ENCODE measurements at regions not wholly inside any gene's neighbourhood (a gene's known extent, or its start where the extent isn't known, plus 50 kb on each side); places are given as distances from the start of the nearest gene placed in this dataset.
"Not testable (repeated sequence)": the region's sequence is repeated elsewhere in the genome, so short reads cannot be mapped to it uniquely, and the experiment has no call there.

DNA sequence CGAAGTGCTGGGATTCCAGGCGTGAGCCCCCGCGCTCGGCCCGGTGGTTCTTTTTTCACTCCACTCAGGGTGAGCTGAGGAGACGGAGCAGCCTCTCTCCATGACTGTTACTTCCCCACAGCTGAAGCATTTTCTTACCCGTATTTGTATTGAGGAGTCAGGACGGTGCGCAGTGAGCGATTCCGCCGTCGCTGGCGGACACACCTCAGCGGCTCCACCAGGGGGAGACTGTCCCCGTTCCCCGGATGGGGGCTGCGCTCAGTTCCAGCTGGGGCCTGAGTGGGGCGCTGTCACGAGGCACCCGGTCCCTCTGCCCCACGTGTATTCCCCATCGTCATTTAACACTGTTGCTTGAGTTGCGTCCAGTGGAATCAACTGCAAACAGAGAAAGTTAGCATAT lies 844.0 kb upstream of the FRG1 start:
- DNase-seq (ENCODE audit: low spot score) = no peak

DNA sequence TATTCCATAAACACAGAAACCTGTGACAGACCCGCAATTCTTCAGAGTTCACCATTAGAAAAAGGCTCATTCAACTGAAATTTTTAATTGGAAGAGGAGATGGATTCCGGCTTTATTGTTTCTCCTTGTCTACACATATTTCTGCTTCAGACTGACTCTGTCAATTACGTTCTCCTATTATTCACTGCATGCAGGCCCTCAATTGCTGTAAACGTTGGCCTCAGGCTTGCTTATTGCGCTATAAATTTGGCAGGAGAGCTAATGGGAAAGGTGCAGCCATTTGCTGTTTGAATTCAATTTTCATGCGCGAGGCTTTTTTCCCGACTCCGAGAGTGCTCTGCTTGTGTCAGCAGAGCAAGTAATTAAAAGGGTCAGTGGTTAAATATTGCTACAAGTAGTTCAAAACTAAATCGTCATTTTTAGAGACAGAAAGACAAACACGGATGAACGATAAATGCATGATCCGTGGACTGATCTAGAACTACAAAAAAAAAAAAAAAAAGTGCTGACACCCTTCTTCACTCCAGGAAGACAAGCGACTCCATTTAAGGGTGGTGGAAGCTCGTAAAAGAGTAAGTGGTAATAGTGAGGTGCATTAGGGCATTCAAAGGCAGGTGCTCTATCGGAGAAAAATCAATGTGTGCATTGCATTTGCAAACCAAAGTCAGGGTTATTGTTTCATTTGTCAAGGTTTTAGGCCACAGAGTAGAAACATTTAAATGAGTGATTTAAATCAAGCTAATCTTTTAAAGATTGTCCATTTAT lies 841.6 kb upstream of the FRG1 start:
- no peak for DNase-seq (ENCODE audit: low spot score)

DNA sequence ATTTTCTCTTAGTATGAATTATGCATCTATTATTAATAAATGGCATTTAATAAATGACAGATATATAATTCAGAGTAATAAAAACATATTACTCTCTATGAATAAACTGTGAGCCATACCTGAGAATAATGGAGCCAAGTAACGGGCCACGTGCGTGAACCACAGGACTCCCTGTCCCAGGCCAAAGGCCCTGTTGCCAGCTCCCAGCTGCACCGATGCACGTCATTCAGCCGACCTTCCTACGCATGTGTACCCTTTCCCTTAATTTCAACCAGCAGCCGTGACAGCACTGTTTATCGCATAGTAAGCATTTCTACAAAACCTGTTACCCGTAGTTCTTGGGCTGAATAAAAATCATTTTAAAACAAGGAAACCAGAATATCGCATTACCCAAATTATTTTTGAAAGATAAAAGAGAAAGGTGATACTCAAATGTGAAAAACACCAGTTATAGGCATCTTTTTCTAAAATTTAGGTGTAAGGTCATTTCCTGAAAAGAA lies 827.2 kb upstream of the FRG1 start:
- DNase-seq (ENCODE audit: low spot score) = no peak

DNA sequence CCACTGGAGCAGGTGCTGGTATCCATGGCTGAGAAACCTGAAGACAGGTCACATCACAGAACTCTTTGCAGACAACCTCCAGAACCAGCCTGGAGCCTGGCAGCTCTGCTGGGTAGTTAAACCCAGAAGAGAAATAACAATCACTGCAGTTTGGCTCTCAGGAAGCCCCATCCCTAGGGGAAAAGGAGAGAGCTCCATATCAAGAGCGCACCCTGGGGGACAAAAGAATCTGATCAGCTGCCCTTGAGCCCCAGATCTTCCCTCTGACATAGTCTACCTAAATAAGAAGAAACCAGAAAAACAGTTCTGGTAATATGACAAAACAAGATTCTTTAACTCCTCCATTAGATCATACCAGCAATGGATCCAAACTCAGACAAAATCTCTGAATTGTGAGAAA lies 823.2 kb upstream of the FRG1 start:
- no peak for DNase-seq (ENCODE audit: low spot score)

DNA sequence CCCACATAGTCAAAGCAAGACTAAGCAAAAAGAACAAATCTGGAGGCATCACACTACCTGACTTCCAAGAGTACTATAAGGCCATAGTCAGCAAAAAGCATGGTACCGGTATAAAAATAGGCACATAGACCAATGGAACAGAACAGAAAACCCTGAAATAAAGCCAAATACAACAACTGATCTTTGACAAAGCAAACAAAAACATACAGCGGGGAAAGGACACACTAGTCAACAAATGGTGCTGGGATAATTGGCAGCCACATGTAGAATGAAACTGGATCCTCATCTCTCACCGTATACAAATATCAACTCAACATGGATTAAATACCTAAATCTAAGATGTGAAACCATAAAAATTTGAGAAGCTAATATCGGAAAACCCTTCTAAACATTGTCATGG lies 819.3 kb upstream of the FRG1 start:
- no peak for DNase-seq (ENCODE audit: low spot score)

DNA sequence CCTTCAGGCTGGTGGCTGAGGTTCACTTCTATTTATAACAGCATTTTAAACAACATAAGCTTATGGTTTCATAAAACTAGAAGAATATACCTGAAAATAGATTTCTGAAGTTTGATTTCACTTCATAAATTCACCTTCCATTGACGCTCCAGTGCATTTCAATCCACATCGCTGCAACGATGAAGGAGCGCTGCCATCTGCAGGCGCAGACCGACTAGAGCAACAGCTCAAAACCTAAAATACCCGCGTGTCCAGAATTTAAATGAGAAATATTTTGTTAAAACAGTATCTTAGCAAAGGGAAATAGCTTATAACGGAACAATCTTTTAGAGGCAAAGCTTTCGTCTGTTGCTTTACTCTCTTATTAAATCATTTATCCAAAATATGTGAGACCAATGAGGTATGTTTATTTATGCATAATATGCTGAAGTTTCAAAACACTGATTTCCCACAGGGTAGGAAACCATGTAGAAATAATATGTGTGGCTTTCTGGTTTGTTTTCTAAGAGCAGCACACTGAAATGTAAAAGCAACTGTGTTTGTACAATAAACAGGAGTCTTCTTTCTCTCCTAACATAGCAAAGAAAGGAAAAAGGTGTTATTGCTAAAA lies 816.4 kb upstream of the FRG1 start:
- peak; percentile 10 for DNase-seq (ENCODE audit: low spot score)

DNA sequence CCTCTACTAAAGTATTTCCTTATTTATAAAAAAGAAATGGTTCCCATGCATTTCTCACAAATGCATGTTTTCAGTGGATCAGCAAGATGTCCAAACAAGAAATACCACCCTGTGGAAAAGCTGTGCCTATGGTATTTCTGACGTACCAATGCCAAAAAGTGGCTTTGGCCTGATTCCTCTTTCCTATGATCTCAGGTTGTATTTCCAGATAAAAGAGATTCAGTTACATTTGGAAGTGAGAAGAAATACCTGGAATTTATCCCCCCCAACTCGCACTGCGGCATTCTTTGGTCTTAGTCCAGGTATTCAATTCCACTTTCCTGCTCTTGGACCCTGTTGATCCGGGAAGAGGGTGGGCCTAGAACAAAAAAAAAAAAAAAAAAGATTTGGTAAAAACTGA lies 815.9 kb upstream of the FRG1 start:
- no peak for DNase-seq (ENCODE audit: low spot score)

DNA sequence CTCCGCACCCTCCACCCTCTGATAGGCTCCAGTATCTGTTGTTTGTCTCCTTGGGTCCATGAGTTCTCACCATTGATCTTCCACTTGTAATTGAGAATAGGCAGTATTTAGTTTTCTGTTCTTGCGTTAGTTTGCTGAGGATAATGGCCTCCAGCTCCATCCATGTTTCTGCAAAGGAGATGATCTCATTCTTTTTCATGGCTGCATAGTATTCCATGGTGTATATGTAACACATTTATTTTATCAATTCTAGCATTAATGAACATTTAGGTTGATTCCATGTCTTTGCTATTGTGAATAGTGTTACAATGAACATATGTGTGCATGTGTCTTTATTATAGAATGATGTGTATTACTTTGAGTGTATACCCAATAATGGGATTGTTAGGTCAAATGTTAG lies 814.6 kb upstream of the FRG1 start:
- no peak for DNase-seq (ENCODE audit: low spot score)

DNA sequence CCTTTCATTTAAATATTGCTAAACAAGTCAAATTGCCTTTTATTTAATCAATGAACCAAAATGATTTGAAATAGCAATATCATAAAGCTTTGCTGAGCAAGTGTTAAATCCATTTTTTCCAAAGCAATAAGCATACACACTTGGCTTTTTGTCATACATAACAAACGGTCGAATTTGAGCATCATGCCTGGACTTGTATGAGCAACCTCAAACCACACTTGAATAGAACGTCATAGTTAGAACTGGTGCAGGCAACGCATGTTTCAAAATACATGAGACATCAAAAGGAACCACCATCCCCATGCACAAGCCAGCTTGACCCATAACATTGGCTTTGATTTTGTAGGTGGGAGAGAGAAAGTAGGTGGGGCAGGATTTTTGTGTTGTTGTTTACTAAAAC lies 812.3 kb upstream of the FRG1 start:
- DNase-seq (ENCODE audit: low spot score) = no peak

DNA sequence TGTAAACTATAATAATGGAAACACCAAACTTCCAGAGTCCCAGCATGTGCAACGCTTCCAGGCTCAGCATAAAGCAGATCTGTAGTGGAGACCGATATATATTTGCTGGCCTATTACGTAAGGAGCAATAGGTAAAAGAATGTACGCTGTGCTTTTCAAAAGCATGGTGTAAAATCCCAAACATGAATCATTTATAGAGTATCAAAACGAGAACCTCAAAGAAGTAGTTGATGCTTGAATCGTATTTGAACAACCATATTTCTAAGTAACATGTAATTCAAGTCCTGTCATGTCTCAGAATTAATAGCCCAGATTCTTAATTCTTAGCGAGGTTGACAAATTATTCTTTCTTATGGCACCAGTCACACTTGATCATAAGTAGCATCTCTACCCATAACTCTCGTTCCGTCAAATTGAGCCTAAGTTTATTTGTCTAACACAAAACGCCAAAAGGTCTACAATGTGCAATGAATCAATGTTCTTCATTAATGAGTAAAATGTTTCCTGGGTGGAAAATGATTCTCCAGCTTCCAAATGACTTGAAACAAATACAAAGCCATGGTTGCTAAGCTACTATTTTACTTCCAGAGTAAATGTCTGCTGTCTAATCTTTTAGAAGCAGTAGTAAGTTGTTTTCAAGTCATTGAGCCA lies 811.5 kb upstream of the FRG1 start:
- no peak for DNase-seq (ENCODE audit: low spot score)

DNA sequence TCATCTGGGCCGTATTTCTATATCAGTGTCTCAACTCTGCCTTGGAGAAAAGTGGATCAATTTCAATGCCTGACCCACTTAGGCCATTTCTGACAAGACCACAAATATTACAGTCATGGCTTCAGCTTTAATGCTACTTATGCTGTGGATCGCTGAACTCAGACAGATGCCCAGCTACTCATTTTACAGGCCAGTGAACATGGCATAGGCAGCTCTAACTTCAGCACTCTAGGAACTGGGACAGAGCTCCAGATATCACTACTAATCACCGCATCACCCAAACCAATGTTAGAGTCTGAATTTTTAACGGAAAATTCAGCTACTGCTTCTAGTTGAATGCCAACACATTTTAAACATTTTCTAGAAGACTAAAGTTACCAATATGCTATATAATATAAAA lies 809.6 kb upstream of the FRG1 start:
- no peak for DNase-seq (ENCODE audit: low spot score)

DNA sequence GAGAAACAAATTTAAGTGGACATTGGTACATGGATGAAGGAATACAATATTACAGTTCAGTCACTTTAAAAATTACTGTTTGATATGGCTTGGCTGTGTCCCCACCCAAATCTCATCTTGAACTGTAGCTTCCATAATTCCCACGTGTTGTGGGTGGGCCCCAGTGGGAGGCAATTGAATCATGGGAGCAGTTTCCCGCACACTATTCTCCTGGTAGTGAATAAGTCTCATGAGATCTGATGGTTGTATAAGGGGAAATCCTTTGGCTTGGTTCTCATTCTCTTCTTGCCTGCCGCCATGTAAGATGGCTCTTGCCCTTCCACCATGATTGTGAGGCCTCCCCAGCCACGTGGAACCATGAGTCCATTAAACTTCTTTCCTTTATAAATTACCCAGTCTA lies 804.2 kb upstream of the FRG1 start:
- DNase-seq (ENCODE audit: low spot score) = no peak

DNA sequence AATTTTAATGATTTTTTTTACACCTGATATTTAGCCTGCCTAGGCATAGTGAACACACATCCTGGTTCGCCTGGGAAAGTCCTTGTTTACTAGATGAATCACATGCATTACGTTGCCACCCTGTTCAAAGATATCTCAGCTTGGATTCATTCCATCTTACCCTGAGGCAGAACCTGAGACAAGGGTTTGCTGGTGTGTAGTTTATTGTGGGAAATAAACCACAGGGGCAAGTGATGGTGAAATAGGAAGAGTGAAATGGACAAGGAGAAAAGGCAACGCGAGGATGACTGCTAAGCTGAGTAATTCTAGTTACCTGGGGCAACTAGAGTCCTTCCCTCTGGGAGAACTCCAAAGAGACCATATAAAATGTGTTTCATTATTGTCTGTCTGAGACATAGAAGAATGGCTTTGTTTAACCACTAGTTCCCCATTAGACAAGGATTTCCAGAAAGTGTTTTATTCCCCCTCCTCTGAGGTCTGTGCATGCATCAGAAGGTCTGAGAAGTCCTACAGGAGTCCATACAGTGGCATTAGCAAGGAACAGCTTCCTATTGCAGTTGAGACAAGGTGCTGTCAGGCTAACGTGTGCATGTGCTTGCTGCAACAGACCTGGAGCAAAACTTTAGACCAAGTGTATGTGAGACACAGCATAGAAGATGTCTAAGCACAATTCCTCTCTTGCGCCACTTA lies 797.3 kb upstream of the FRG1 start:
- no peak for DNase-seq (ENCODE audit: low spot score)

DNA sequence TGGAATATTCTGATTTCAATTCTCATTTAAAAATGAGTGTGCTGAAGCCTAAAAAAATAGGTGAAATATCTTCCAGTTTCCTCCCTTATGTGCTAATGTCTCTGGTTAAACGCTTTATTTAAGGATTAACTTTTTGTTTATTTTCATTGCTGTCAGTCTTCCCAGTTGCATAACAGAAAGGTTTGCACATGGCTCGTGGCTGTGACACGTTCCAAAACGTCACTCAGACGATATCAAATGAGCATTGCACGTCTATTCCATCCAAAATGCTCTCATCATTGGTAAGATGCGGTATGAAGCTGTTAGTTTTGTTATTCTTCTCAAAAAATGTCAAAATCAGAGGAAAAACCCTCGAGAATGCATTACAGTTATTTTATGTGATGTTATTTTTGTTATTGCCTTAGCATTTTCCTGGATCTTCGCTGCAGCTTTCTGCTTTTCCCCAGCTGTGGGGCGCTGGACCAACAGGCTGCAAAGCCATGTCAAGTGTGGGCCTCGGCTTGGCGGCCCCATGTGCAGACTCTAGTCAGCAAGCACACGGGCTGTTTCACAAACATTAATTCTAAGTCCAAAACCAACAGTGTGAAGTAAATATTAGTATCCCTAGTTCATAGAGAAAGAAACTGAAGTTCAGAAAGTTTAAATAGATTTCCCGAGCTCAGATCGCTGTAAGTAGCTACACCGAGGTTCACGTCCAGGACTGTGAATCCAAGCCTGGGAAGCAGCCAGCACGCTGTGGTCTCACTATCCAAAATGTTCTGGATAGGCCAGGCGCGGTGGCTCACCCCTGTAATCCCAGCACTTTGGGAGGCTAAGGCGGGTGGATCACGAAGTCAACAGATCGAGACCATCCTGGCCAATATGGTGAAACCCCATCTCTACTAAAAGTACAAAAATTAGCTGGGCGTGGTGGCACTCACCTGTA lies 793.4 kb upstream of the FRG1 start:
- no peak for DNase-seq (ENCODE audit: low spot score)

DNA sequence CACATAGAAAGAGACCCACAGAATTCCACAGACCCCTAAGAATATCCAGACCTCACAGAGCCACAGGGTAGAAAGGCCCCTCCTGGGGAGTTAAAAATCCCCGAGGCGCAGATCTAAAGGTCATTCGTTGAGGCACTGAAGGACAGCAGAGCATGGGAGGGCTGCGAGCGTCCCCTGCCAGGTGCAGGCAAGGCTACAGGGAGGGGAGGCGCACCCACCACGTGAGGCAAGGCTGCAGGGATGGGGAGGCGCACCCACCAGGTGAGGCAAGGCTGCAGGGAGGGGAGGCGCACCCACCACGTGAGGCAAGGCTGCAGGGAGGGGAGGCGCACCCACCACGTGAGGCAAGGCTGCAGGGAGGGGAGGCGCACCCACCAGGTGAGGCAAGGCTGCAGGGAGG lies 785.6 kb upstream of the FRG1 start:
- not testable (repeated sequence) for DNase-seq (ENCODE audit: low spot score)

DNA sequence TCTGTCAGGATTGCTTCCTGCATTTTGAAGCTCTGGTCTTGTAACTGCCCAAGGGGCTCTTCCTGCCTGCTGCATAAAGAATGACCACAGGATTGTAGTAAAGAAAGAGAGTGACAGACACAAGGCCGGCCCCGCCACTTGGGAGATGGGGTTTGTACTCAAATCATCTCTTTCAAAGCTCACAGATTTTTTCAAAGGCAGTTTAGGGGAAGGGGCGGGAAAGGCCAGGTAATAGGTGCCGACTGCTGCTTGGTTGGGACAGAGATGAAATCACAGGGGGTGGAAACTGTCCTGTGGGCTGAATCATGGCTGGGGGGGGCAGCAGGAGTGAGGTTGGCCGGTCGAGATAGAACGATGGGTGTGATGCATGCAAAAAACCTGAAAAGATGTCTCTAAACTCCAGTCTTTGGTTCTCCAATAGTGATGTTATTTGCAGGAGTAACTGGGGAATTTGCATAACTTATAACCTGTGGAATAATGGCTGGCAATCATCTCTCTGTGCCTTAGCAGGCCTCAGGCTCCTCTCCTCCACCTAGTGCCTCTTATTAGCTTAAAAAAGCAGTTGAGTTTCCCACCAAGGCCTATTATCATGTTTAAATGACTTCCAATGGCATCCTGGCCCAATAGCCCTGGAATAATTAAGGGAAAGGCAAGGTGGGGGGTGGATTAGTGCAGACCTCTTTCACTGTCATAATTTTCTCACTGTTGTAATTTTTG lies 778.4 kb upstream of the FRG1 start:
- DNase-seq (ENCODE audit: low spot score) = no peak

DNA sequence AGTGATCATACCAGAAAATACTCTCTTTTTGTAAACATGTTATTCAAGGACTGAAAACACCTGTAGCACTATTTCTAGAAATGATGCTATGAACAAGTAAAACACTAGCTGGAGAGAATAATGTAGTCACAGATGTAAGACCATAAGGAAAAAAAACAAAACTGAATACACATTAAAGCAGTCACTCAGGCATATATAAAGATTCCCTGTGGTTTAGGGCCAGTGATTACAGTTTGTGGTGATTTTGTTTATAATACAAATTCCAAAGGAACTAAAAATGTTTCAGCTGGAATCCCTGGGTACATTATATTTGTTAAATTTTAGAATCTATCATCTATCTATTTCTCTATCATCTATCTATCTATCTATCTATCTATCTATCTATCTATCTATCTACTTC lies 777.8 kb upstream of the FRG1 start:
- DNase-seq (ENCODE audit: low spot score) = no peak

DNA sequence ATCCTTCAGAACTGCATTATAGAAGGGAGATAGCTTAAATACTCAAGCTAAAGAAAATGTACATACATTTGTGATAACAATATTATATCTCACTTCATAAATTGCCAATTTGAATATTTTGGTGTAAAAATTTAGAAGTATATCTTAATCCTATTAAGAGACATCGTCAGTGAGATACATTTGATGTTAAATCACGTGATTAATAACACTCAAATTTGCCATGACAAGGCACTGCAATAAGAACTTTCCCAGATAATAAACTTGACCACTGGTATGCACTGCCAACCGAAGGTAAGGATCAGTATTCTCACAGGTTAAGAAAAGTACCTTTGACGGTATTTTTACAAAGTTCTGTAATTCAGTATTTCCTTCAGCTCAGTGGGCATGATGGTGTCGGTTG lies 764.7 kb upstream of the FRG1 start:
- no peak for DNase-seq (ENCODE audit: low spot score)

DNA sequence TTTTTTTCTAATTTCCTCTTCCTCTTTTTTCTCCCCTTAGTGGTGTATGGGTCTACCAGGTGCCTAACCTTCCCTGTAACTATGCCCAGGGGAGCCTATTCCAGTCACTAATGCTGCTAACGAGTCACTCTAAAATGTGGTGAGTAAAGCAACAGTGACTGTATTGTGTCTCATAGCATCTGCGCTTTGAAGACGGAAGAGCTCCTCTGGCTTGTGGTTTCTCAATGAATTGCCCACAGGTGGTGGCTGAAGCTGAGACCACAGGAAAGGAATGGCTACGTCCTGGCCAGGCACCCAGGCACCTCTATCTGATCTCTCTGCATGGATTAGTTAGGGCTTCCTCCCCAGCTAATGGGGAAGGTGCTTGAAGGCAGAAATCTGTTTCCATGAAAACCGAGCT lies 763.5 kb upstream of the FRG1 start:
- peak; percentile 46 for DNase-seq (ENCODE audit: low spot score)

DNA sequence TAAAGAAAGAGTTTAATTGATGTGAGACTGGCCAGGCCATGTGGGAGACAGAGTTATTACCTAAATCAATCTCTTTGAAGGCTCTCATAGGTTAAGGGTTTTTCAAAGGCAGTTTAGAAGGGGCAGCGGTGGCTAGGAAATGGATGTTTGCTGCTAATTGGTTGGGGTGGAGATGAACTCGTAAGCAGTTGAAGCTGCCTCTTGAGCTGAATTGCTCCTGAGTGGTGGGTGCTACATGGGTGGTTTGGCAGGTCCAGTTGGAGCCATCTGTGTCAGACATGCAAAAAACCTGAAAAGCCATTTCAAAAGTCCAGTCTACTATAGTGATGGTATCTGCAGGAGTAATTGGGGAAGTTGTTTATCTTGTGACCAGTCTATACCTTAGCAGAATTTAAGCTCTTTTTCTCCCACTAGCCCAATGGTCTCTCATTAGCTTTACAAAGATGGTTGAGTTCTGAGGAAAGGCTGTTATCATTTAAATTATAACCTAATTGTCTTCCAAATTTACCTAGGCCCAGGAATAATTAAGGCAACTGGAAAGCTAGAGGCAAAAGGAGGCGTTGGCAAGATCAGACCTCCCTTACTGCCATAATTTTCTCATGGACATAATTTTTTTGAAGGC lies 762.4 kb upstream of the FRG1 start:
- no peak for DNase-seq (ENCODE audit: low spot score)
